AG04450 (cell line): ENCODE measurements at regions not wholly inside any gene's neighbourhood (a gene's known extent, or its start where the extent isn't known, plus 50 kb on each side); places are given as distances from the start of the nearest gene placed in this dataset.

ENCODE experiments used
- CTCF ChIA-PET: fragments of 300-600, 350-600 bp; formaldehyde crosslinking; extraction: SDS; loops from one replicate; lab custom pipeline; 2022; ENCODE audit warnings: antibody characterized with exemption, inconsistent platforms; lab: Charles Lee
- POLR2A ChIA-PET: fragments of 350-600 bp; formaldehyde crosslinking; extraction: SDS; loops from one replicate; lab custom pipeline; 2021; ENCODE audit warnings: antibody characterized with exemption, inconsistent platforms; lab: Yijun Ruan, JAX
- DNase-seq: peaks from one replicate; pipeline ENCODE4 v3.0.0-alpha.2; 2011; ENCODE audit warnings: low read depth, low spot score
- H3K27ac ChIP-seq: one replicate; pipeline ENCODE4 v1.5.1; 2012; ENCODE audit warnings: low read depth, low read length, control low read depth
- H3K27me3 ChIP-seq: one replicate; pipeline ENCODE4 v1.6.0; 2012; ENCODE audit warnings: low read length; ENCODE audit not compliant: control insufficient read depth, insufficient read depth
- H3K4me3 ChIP-seq: 2 replicates; pipeline ENCODE4 v1.5.1; 2011; ENCODE audit warnings: mild to moderate bottlenecking, low read depth, low read length, control low read depth
- H3K9me3 ChIP-seq: 2 replicates; pipeline ENCODE4 v1.5.1; 2012; ENCODE audit warnings: low read length; ENCODE audit not compliant: control insufficient read depth, insufficient read depth
- TF ChIP-seq, protein P1 (sequence below): IDR thresholded peaks from 2 replicates; pipeline ENCODE4 v1.5.1; 2011; ENCODE audit warnings: low read depth, low read length, control low read depth, inconsistent platforms

DNA sequence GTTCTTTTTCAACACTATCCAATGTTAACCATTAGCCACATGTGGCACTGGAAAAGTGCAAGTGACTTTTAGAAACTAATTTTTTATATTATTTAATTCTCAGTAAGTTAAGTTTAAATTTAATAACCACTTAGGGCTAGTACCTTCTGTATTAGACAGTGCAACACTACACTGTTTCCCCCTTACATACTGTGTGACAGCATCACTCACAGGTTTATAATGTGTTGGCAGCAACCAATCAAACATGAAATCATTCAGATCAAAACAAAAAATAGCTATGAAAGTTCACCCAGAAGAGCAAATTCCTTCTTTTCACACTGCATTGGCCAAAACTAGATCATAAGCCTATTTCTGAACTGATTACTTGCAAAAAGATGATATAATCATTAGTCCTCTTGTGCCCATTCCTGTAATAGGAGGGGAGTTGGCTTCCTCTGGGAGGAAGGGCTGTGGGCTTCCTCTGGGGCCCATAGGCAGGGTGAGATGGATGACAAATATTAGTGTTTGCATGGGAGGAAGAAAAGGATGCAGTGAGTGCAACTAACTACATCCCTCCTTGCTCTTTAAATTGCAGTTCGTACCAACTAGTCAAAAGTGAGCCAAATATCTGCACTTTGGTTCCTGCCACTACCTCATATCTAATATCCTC is 708.1 kb upstream of the RGMB start:
- Histone ChIP-seq H3K27ac (no peak overlapping the region), H3K9me3 (no peaks in the 10 kb centered on the region), H3K4me3 (no peak overlapping the region), H3K27me3 (no peaks in the 10 kb centered on the region)
- TF ChIP-seq, protein P1, sequence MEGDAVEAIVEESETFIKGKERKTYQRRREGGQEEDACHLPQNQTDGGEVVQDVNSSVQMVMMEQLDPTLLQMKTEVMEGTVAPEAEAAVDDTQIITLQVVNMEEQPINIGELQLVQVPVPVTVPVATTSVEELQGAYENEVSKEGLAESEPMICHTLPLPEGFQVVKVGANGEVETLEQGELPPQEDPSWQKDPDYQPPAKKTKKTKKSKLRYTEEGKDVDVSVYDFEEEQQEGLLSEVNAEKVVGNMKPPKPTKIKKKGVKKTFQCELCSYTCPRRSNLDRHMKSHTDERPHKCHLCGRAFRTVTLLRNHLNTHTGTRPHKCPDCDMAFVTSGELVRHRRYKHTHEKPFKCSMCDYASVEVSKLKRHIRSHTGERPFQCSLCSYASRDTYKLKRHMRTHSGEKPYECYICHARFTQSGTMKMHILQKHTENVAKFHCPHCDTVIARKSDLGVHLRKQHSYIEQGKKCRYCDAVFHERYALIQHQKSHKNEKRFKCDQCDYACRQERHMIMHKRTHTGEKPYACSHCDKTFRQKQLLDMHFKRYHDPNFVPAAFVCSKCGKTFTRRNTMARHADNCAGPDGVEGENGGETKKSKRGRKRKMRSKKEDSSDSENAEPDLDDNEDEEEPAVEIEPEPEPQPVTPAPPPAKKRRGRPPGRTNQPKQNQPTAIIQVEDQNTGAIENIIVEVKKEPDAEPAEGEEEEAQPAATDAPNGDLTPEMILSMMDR: no peak
- ChIA-PET CTCF (interaction anchor here (0.7 kb wide), 1 partner anchor 185 kb away, joined by 5 read pairs; no protein-coding TSS in a partner anchor), POLR2A (no interaction called here)
- no peak for DNase-seq

DNA sequence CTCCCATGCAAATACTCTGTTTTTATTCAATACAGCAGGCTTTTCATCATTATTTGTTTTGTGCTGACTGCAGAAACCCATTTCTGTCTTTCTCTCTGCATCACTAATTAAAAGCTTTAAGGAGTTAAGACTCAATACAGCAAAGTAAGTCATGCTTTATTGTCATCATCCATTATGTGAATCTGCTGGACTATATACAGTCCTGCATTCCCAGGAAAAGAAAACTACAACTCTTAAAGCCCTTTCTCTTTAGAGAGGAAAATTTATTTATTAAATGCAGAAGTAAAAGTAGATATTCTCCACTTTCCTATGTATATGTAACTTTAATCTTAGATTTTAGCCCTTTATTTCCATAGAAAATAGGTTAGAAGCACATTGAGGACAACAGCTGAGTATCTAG is 706.6 kb upstream of the RGMB start:
- Histone ChIP-seq H3K9me3 (no peaks in the 10 kb centered on the region), H3K27ac (no peak overlapping the region), H3K27me3 (no peaks in the 10 kb centered on the region), H3K4me3 (no peak overlapping the region)
- ChIA-PET POLR2A (no interaction called here), CTCF (no interaction called here)
- DNase-seq: no peak
- TF ChIP-seq, protein P1: no peak

DNA sequence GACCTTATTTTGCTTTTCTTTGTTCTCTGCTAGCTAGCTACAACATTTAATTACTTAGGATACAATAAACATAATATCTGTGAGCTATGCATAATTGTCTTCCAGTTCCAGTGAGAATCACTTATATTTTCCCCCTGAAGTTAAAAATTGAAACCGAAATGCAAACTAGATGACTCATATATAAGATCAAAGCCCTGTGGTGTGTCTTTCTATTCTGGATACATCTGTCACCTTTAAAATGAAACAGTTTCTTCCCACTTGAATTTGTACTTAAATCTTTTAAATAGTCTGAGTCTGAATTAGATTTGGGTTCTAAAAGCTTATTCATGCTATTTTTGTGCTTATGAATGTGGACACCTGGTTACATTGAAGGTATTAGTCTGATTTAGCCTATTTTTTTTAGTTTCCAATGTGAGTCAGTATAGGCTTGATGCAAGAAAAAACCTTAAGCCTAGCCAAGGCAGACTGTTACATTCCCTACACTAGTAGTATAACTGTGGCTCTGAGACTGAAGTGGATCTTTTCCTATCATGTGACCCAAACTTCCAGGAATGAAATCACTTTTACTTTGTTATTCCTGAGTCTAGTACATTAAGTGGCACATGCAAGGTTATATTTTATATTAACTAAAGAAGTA is 703.5 kb upstream of the RGMB start:
- Histone ChIP-seq H3K4me3 (no peak overlapping the region), H3K27me3 (no peaks in the 10 kb centered on the region), H3K27ac (no peak overlapping the region), H3K9me3 (no peaks in the 10 kb centered on the region)
- CTCF ChIA-PET: no interaction called here
- no peak for DNase-seq
- POLR2A ChIA-PET: no interaction called here
- TF ChIP-seq, protein P1: no peak

DNA sequence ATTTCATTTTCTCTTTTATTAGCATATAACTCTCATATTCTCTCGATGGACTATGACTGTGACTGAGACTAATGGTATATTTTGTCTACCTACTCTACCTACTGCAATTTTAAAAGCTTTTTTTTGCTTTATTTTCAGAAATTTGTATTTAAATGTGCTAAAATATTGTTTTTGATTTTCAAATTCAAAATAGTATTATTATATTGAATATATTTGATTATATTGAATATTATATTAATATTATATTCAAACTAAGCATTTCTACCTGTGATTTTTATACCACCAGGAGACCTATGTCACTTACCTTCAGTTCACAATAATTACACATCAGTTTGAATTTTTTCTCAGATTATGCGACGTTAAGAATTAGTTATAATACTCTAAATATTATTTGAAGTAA is 700.5 kb upstream of the RGMB start:
- TF ChIP-seq, protein P1: no peak
- Histone ChIP-seq H3K9me3 (no peaks in the 10 kb centered on the region), H3K27ac (no peak overlapping the region), H3K27me3 (no peaks in the 10 kb centered on the region), H3K4me3 (no peak overlapping the region)
- DNase-seq: no peak
- CTCF ChIA-PET: interaction anchor here (1.2 kb wide), 1 partner anchor 695 kb away, joined by 4 read pairs; no protein-coding TSS in a partner anchor
- POLR2A ChIA-PET: no interaction called here

DNA sequence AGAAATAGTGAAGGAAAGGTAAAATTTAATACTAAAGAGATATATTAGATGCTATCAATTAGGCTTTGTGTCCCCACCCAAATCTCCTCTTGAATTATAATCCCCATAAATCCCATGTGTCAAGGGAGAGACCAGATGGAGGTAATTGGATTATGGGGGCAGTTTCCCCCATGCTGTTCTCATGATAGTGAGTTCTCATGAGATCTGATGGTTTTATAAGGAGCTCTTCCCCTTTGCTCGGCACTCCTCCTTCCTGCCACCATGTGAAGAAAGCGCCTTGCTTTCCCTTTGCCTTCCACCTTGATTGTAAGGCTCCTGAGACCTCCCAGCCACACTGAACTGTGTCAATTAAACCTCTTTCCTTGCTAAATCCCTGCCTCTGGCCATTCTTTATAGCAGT is 697.0 kb upstream of the RGMB start:
- Histone ChIP-seq H3K27me3 (no peaks in the 10 kb centered on the region), H3K27ac (no peak overlapping the region), H3K4me3 (no peak overlapping the region), H3K9me3 (no peaks in the 10 kb centered on the region)
- ChIA-PET CTCF (no interaction called here), POLR2A (no interaction called here)
- DNase-seq: no peak
- TF ChIP-seq, protein P1: no peak
